ENCODE measurements at regions not wholly inside any gene's neighbourhood (a gene's known extent, or its start where the extent isn't known, plus 50 kb on each side); places are given as distances from the start of the nearest gene placed in this dataset.

- no peak for TF ChIP-seq CTCF (IDR thresholded peaks at IDR 0.05; ENCODE audit: low read length)
- no peak for TF ChIP-seq EZH2phosphoT487 (IDR thresholded peaks at IDR 0.05; ENCODE audit: low read length)
These were observed 479.4 kb upstream of the DCN start for GRCh38 chr12:91662021-91662420.
